ENCODE measurements at regions not wholly inside any gene's neighbourhood (a gene's known extent, or its start where the extent isn't known, plus 50 kb on each side); places are given as distances from the start of the nearest gene placed in this dataset.
"Not testable (repeated sequence)": the region's sequence is repeated elsewhere in the genome, so short reads cannot be mapped to it uniquely, and the experiment has no call there.

DNA sequence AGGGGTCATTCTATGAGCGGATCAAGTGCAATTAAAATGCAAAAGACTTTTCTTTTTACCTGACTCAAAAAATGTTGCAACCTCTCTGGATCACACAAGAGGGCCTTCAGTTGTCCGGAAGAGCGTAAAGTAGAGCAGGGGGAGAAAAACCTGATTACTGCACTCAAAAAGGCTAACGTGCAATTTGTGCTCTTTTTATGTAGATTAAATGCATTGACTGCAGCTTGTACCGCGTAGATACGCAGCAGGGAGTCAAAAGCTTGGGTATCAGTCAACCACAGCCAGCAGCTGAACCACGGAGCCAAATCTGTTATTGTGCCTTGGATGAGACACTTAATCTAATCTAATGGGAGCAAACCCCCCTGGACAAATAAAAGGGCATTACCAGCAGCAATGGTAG is 107.3 kb upstream of the RAI2 start:
- no peak for DNase-seq
- peaks cover 5% of the 10 kb centered on the region; the same call in 1 of the 2 replicates for H3K9me3 Mint-ChIP-seq
- no peaks in the 10 kb centered on the region for H3K4me1 Mint-ChIP-seq (ENCODE audit: low read depth)
- no peaks in the 10 kb centered on the region for H3K36me3 Mint-ChIP-seq (ENCODE audit: low read depth)
- no peak overlapping the region for H3K4me3 Mint-ChIP-seq
- H3K27ac Mint-ChIP-seq: no peak overlapping the region
- H3K27me3 Mint-ChIP-seq (ENCODE audit: insufficient read depth): no peaks in the 10 kb centered on the region; the same call in 1 of the 2 replicates
- TF ChIP-seq, protein P1, sequence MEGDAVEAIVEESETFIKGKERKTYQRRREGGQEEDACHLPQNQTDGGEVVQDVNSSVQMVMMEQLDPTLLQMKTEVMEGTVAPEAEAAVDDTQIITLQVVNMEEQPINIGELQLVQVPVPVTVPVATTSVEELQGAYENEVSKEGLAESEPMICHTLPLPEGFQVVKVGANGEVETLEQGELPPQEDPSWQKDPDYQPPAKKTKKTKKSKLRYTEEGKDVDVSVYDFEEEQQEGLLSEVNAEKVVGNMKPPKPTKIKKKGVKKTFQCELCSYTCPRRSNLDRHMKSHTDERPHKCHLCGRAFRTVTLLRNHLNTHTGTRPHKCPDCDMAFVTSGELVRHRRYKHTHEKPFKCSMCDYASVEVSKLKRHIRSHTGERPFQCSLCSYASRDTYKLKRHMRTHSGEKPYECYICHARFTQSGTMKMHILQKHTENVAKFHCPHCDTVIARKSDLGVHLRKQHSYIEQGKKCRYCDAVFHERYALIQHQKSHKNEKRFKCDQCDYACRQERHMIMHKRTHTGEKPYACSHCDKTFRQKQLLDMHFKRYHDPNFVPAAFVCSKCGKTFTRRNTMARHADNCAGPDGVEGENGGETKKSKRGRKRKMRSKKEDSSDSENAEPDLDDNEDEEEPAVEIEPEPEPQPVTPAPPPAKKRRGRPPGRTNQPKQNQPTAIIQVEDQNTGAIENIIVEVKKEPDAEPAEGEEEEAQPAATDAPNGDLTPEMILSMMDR (IDR thresholded peaks at IDR 0.05): no peak

DNA sequence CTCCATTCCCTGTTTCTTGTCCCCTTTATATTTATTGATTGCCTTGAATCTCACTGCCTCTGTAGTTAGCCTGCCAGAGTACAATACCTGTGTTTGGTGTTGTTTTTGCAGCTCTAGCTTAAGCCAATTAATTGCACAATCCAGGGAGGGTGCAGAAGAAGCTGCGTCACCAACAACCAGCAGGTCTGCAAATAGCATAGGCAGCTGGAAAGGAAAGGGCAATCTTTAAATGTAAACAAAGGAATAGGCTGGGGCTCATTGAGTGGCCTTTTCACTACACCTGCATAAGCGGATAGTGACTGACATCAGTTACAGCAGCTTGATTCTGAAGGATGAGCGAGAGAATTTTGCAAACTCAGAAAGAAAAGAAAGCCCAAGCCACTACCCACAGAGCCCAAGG is 106.8 kb upstream of the RAI2 start:
- no peak for DNase-seq
- H3K4me1 Mint-ChIP-seq (ENCODE audit: low read depth): no peaks in the 10 kb centered on the region
- no peak overlapping the region for H3K27ac Mint-ChIP-seq
- H3K4me3 Mint-ChIP-seq: no peak overlapping the region
- peaks cover 7% of the 10 kb centered on the region; the same call in 1 of the 2 replicates for H3K9me3 Mint-ChIP-seq
- no peaks in the 10 kb centered on the region for H3K36me3 Mint-ChIP-seq (ENCODE audit: low read depth)
- no peaks in the 10 kb centered on the region; the same call in 1 of the 2 replicates for H3K27me3 Mint-ChIP-seq (ENCODE audit: insufficient read depth)
- TF ChIP-seq, protein P1 (IDR thresholded peaks at IDR 0.05): no peak

DNA sequence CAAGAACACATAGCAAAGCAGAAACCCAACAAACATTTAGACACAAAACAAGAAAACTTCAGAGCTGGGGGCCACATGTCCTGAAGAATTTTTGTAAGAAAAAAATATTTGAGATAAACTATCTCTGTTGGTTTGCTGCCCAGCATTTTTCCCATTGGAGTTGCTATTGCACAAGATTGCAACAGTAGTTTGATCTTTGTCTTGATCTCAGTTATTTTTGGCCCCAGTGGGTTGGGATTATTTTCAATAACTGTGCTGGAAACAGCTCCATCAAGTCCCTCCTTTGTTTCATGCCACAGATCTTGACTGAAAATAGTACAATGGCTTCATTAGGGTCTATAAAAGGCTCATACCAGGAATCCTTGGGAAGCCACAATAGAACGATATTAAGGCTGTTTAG is 103.8 kb upstream of the RAI2 start:
- no peak for DNase-seq
- peaks cover 12% of the 10 kb centered on the region; the same call in 1 of the 2 replicates for H3K9me3 Mint-ChIP-seq
- no peak overlapping the region for H3K27ac Mint-ChIP-seq
- H3K27me3 Mint-ChIP-seq (ENCODE audit: insufficient read depth): no peaks in the 10 kb centered on the region
- H3K4me3 Mint-ChIP-seq: no peak overlapping the region
- H3K36me3 Mint-ChIP-seq (ENCODE audit: low read depth): no peaks in the 10 kb centered on the region
- TF ChIP-seq, protein P1 (IDR thresholded peaks at IDR 0.05): no peak
- no peaks in the 10 kb centered on the region for H3K4me1 Mint-ChIP-seq (ENCODE audit: low read depth)

DNA sequence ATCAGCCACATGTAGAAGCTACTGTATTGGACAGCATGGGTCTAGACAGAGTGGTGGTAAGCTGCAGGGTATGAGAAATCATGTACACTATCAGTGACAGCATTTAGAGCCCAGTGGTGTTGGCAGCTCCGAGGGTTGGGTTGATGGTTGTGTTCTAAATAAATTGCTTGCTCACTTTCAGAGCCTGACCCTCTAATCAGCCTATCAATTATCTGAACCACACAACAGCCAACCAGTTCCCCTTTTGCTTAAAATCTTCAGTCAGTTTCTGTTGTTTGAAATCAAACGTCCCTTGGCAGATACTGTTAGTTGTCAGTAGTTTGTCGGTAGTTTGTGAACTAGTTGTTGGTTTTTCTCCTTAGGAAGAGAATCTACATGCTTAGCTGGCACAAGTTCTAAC is 99.8 kb upstream of the RAI2 start:
- TF ChIP-seq, protein P1 (IDR thresholded peaks at IDR 0.05): no peak
- H3K27ac Mint-ChIP-seq: no peak overlapping the region
- no peaks in the 10 kb centered on the region for H3K4me1 Mint-ChIP-seq (ENCODE audit: low read depth)
- H3K27me3 Mint-ChIP-seq (ENCODE audit: insufficient read depth): no peaks in the 10 kb centered on the region
- no peak overlapping the region for H3K4me3 Mint-ChIP-seq
- H3K36me3 Mint-ChIP-seq (ENCODE audit: low read depth): no peaks in the 10 kb centered on the region
- peaks cover 11% of the 10 kb centered on the region for H3K9me3 Mint-ChIP-seq
- no peak for DNase-seq

DNA sequence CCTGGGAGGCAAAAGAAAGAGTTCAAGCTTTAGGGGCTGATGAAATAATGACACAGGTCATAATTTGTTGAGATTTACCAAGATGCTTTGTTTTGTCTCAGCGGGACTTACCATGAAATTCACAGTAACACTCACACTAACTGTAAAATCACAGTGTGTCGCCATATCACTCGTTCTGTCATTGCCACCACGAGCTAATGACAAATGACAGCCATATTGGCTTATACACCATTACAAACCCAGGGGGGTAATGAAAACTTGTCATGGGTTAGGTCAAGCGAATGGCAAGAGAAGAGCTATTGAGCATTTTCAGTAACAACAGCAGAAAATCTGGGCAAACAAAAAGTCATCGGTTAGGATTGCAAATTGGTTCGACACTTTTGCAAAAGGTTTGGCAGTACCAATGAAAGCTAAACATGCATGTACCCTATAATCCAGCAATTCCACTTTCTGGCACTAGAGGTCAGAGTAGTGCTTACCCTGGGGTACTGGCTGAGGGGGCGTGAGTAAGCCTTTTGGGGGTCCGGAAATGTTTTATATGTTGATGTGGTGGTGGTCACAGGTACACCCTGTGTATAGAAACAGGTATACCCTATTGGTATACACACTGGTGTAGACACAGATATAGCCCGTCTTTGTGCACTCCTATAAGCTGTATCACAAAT is 83.9 kb upstream of the RAI2 start:
- DNase-seq: no peak
- no peaks in the 10 kb centered on the region; the same call in none of the 2 replicates for H3K27me3 Mint-ChIP-seq (ENCODE audit: insufficient read depth)
- H3K27ac Mint-ChIP-seq: no peak overlapping the region

DNA sequence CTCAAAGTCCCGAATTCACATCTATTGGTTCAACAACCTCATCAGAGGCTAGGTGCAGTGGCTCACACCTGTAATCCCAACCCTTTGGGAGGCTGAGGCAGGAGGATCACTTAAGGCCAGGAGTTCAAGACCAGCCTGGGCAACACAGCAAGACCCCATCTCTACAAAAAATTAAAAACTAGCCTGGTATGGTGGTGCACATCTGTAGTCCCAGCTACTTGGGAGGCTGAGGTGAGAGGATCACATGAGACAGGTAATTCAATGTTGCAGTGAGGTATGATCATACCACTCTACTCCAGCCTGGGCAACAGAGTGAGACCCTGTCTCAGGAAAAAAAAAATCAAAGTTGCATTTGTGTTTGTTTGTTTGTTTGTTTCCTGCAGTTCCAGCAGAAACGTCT is 80.1 kb upstream of the RAI2 start:
- not testable (repeated sequence) for H3K9me3 Mint-ChIP-seq; H3K4me3 Mint-ChIP-seq; H3K27ac Mint-ChIP-seq; DNase-seq; H3K4me1 Mint-ChIP-seq (ENCODE audit: low read depth); H3K36me3 Mint-ChIP-seq (ENCODE audit: low read depth); H3K27me3 Mint-ChIP-seq (ENCODE audit: insufficient read depth)

More for the DNA sequence above, 83.9 kb upstream of the RAI2 start:
- peaks cover 2% of the 10 kb centered on the region for H3K36me3 Mint-ChIP-seq (ENCODE audit: low read depth)
- H3K9me3 Mint-ChIP-seq: peaks cover 4% of the 10 kb centered on the region
- TF ChIP-seq, protein P1 (IDR thresholded peaks at IDR 0.05): peak; percentile 40
- H3K4me3 Mint-ChIP-seq: no peak overlapping the region
- no peaks in the 10 kb centered on the region for H3K4me1 Mint-ChIP-seq (ENCODE audit: low read depth)

All from HFFc6 (cell line).